ENCODE measurements at regions not wholly inside any gene's neighbourhood (a gene's known extent, or its start where the extent isn't known, plus 50 kb on each side); places are given as distances from the start of the nearest gene placed in this dataset.

DNA sequence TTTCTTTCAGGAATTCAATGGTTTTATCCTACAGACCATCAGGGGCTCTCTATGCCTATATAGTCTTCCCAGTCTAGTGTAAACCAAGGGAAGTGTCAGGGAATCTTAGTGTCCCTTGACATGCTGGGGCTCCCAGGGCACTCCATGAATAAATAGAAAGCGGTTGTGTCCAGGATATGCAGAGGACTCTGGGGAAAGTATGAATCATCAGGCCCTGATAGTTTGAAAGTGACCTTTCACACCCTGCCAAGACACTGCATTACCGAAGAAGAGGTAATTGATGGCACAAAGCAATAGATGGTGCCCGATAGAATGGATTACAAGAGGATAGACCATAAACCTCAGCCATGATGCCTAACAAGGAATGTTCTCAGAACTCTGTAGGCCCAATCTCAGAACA is 163.3 kb upstream of the DAPK1 start:
- H3K4me3 Mint-ChIP-seq: no peak overlapping the region
- WGBS (ENCODE audit: insufficient coverage): no CpG with 5 or more reads among the region's 3 CpGs
- Histone ChIP-seq H3K27me3 (replicated peaks in 1 of 2; ENCODE audit: control insufficient read depth in 2 of 2, extremely low read depth in 1 of 2, insufficient read depth in 2 of 2, low read length in 1 of 2) (peaks cover 2 to 23% of the 10 kb centered on the region in 2 experiments), H3K27ac (ENCODE audit: low read length) (no peak overlapping the region), H3K36me3 (ENCODE audit: control insufficient read depth in 2 of 2, extremely low read depth in 1 of 2, insufficient read depth in 1 of 2, low read length in 1 of 2) (no peaks in the 10 kb centered on the region), H3K4me3 (ENCODE audit: control insufficient read depth in 1 of 2, extremely low read depth in 1 of 2, low read length in 1 of 2) (no peak overlapping the region), H3K4me1 (ENCODE audit: control insufficient read depth in 1 of 2, extremely low read depth in 1 of 2, insufficient read depth in 2 of 2, low read length in 2 of 2) (peaks cover 2 to 7% of the 10 kb centered on the region in 2 experiments), H3K9me3 (peaks cover 2% of the 10 kb centered on the region)
- ChIA-PET POLR2A (no interaction called here), CTCF (interaction anchor here in 1 of 2 donors (0.7 kb wide), 1 partner anchor 377 kb away, joined by 5 read pairs; no protein-coding TSS in a partner anchor)
- H3K27ac Mint-ChIP-seq: no peak overlapping the region
- H3K27me3 Mint-ChIP-seq: peaks cover 24 to 30% of the 10 kb centered on the region in 2 donors
- H3K4me1 Mint-ChIP-seq: peaks cover 11 to 14% (median 13%) of the 10 kb centered on the region in 3 donors
- ATAC-seq (replicated peaks in 1 of 4) (no peak), DNase-seq (no peak)
- no peaks in the 10 kb centered on the region for H3K36me3 Mint-ChIP-seq
- H3K9me3 Mint-ChIP-seq: peaks cover 5 to 13% (median 8%) of the 10 kb centered on the region in 3 donors

DNA sequence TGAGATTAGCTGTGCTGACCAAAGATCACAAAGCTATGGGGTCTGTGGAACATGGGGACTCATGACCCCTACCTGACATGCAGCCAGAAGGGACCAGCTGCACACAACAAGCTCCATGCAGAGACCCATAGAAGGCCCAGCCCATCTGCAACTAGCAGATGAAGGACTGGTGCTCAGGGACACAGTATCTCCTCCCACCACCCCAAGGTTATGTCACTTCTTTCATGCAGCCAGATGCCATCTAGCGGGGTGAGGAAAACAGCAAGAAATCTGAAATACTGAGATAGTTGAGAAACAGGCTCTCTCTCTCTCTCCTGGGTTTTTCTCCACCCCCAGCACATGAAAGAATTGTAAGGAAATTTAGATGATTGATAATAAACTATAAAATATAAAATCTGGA is 161.3 kb upstream of the DAPK1 start:
- H3K27ac Mint-ChIP-seq: no peak overlapping the region

DNA sequence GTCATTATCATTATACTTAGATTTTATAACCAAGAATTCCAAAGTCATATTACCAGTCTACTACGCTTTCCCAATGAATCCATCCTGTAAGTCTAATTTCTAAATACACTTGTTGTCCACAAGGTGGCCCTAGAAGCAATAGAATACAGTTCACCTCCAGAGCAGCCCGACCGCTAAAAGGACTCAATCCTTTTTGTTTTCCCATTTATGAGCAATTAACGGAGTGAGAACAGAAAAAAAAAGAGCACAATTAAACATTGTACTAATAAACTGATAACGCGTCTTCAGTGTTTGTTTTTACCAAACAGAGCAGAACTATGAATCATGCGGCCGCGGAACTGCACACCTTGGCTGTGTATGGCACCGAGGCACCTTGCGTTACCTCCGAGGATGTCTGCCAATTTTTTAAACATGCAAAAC is 160.7 kb upstream of the DAPK1 start:
- Histone ChIP-seq H3K27me3 (replicated peaks in 1 of 2; ENCODE audit: control insufficient read depth in 2 of 2, extremely low read depth in 1 of 2, insufficient read depth in 2 of 2, low read length in 1 of 2) (peaks cover 2 to 26% of the 10 kb centered on the region in 2 experiments), H3K27ac (ENCODE audit: low read length) (no peak overlapping the region), H3K4me1 (ENCODE audit: control insufficient read depth in 1 of 2, extremely low read depth in 1 of 2, insufficient read depth in 2 of 2, low read length in 2 of 2) (peaks cover 2 to 7% of the 10 kb centered on the region in 2 experiments), H3K4me3 (ENCODE audit: control insufficient read depth in 1 of 2, extremely low read depth in 1 of 2, low read length in 1 of 2) (peak overlapping the region in 1 of 2 donors; percentile 52), H3K36me3 (ENCODE audit: control insufficient read depth in 2 of 2, extremely low read depth in 1 of 2, insufficient read depth in 1 of 2, low read length in 1 of 2) (no peaks in the 10 kb centered on the region), H3K9me3 (no peaks in the 10 kb centered on the region)
- H3K36me3 Mint-ChIP-seq: no peaks in the 10 kb centered on the region
- DNase-seq: peak in 3 of 35 experiments; percentile 0 to 47 (median 2)
- H3K27ac Mint-ChIP-seq: no peak overlapping the region
- POLR2A ChIA-PET: no interaction called here
- peaks cover 11 to 14% (median 13%) of the 10 kb centered on the region in 3 donors for H3K4me1 Mint-ChIP-seq
- ATAC-seq (replicated peaks in 1 of 4): peak in 1 of 4 experiments; percentile 29
- WGBS (ENCODE audit: insufficient coverage): 5% methylated on average over 4 of the region's 12 CpGs
- H3K4me3 Mint-ChIP-seq: peak overlapping the region; percentile 68 to 74 (median 72)
- peaks cover 34 to 40% of the 10 kb centered on the region in 2 donors for H3K27me3 Mint-ChIP-seq
- CTCF ChIA-PET: interaction anchor here in 1 of 2 donors (0.7 to 1.0 kb wide), 2 partner anchors 9 to 256 kb away, joined by 3 to 4 read pairs; no protein-coding TSS in a partner anchor
- H3K9me3 Mint-ChIP-seq: peaks cover 0 to under 1% (median 0%) of the 10 kb centered on the region in 3 donors

More for the DNA sequence above, 161.3 kb upstream of the DAPK1 start:
- CTCF ChIA-PET: no interaction called here
- Histone ChIP-seq H3K4me1 (ENCODE audit: control insufficient read depth in 1 of 2, extremely low read depth in 1 of 2, insufficient read depth in 2 of 2, low read length in 2 of 2) (peaks cover 2 to 7% of the 10 kb centered on the region in 2 experiments), H3K27me3 (replicated peaks in 1 of 2; ENCODE audit: control insufficient read depth in 2 of 2, extremely low read depth in 1 of 2, insufficient read depth in 2 of 2, low read length in 1 of 2) (peaks cover 2 to 26% of the 10 kb centered on the region in 2 experiments), H3K36me3 (ENCODE audit: control insufficient read depth in 2 of 2, extremely low read depth in 1 of 2, insufficient read depth in 1 of 2, low read length in 1 of 2) (no peaks in the 10 kb centered on the region), H3K9me3 (no peaks in the 10 kb centered on the region), H3K27ac (ENCODE audit: low read length) (no peak overlapping the region), H3K4me3 (ENCODE audit: control insufficient read depth in 1 of 2, extremely low read depth in 1 of 2, low read length in 1 of 2) (no peak overlapping the region)
- DNase-seq (no peak), ATAC-seq (replicated peaks in 1 of 4) (no peak)
- H3K4me1 Mint-ChIP-seq: peaks cover 11 to 14% (median 13%) of the 10 kb centered on the region in 3 donors
- POLR2A ChIA-PET: no interaction called here
- H3K9me3 Mint-ChIP-seq: peaks cover 0 to 5% (median 3%) of the 10 kb centered on the region in 3 donors
- WGBS (ENCODE audit: insufficient coverage): no CpG with 5 or more reads among the region's 1 CpG
- peaks cover 34 to 37% of the 10 kb centered on the region in 2 donors for H3K27me3 Mint-ChIP-seq
- H3K4me3 Mint-ChIP-seq: no peak overlapping the region
- no peaks in the 10 kb centered on the region for H3K36me3 Mint-ChIP-seq

DNA sequence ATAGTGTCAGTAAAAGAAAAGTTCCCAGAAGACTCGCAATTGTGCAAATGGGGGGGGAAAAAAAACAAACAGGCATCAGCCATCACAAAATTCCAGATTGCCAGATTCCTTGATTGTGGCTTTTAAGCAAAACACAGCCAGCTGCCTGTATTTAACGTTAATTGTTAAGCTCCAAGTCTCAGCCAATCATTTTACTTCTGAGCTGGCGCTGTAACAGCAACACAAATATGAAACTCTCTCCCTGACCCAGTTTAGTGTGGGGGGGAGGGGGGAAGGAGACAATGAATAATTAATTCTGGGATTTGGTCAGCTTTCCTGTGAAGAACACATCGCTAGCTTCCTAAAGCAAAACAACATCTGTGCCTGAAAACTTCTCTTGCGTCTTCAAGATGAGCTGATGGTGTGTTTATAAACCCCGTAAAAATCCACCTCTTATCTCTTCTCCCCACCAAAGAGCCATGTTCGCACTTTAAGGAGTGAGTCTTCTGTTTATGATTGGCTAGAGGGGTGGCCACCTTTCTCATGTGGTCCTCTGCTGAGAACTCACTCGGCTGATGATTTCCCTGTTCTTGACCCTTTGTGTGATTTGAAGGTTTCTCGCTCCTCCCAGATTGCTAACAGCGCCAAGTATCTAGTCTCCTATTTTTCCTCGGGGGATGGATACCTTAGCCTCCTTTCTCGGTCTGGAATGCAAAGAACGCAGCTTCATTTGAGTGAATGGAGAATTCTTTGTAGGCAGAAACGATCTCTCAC is 160.2 kb upstream of the DAPK1 start:
- Mint-ChIP-seq H3K27ac (no peak overlapping the region), H3K9me3 (no peaks in the 10 kb centered on the region), H3K36me3 (no peaks in the 10 kb centered on the region), H3K4me3 (peak overlapping the region; percentile 68 to 74 (median 72)), H3K27me3 (peaks cover 35 to 42% of the 10 kb centered on the region in 2 donors), H3K4me1 (peaks cover 11 to 14% (median 13%) of the 10 kb centered on the region in 3 donors)
- ChIA-PET POLR2A (no interaction called here), CTCF (interaction anchor here (0.5 to 1.0 kb wide), 5 partner anchors 8 to 1304 kb away, joined by 3 to 9 read pairs (median 3); no protein-coding TSS in a partner anchor)
- H3K36me3 ChIP-seq (ENCODE audit: control insufficient read depth in 2 of 2, extremely low read depth in 1 of 2, insufficient read depth in 1 of 2, low read length in 1 of 2): no peaks in the 10 kb centered on the region
- peak overlapping the region in 1 of 2 donors; percentile 52 for H3K4me3 ChIP-seq (ENCODE audit: control insufficient read depth in 1 of 2, extremely low read depth in 1 of 2, low read length in 1 of 2)
- no peak for DNase-seq
- H3K9me3 ChIP-seq: no peaks in the 10 kb centered on the region
- WGBS (ENCODE audit: insufficient coverage): 67% methylated on average over 1 of the region's 14 CpGs
- H3K4me1 ChIP-seq (ENCODE audit: control insufficient read depth in 1 of 2, extremely low read depth in 1 of 2, insufficient read depth in 2 of 2, low read length in 2 of 2): peaks cover 2 to 7% of the 10 kb centered on the region in 2 experiments
- no peak overlapping the region for H3K27ac ChIP-seq (ENCODE audit: low read length)
- peaks cover 2 to 26% of the 10 kb centered on the region in 2 experiments for H3K27me3 ChIP-seq (replicated peaks in 1 of 2; ENCODE audit: control insufficient read depth in 2 of 2, extremely low read depth in 1 of 2, insufficient read depth in 2 of 2, low read length in 1 of 2)
- no peak for ATAC-seq (replicated peaks in 1 of 4)

DNA sequence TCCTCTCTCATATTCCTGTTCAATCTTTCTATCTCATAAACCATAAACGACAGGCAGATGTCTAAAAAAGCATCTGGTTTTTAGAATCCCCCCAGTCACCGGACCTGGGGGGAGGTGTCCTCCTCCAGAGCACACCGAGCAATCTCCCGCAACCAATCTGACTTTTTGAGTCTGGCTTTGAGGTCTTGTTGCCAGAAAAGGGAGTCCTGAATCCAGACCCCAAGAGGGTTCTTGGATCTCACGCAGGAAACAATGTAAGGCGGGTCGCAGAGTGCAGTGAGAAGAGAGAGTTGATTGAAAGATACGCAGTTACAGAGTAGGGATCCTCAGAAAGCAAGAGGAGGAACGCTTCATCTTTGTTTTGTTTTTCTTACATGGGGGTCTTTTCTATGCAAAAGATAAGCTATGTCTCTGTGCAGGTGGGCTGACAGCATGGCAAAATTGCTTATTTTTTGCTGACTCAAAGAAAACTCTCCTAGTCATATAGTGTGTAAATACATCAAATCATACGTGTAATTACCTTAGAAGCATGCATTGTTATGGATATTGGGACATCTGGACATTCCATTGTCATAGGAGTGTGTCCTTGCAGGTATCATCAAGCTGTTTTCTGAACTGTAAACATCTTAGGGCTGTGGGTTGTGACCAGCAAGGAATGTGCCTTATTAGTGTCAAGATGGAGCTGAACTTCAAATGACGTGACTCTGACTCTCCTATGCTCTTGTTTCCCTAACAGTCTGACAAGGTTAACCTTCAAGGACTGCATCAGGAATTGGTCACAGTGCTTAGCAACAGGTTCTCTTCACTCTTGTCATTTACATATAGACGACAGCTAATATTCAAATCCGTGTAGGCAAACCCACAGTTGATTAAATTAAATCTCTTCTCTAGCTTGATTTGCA is 159.3 kb upstream of the DAPK1 start:
- Histone ChIP-seq H3K4me1 (ENCODE audit: control insufficient read depth in 1 of 2, extremely low read depth in 1 of 2, insufficient read depth in 2 of 2, low read length in 2 of 2) (peaks cover 2 to 7% of the 10 kb centered on the region in 2 experiments), H3K27ac (ENCODE audit: low read length) (no peak overlapping the region), H3K9me3 (no peaks in the 10 kb centered on the region), H3K4me3 (ENCODE audit: control insufficient read depth in 1 of 2, extremely low read depth in 1 of 2, low read length in 1 of 2) (no peak overlapping the region), H3K36me3 (ENCODE audit: control insufficient read depth in 2 of 2, extremely low read depth in 1 of 2, insufficient read depth in 1 of 2, low read length in 1 of 2) (no peaks in the 10 kb centered on the region), H3K27me3 (replicated peaks in 1 of 2; ENCODE audit: control insufficient read depth in 2 of 2, extremely low read depth in 1 of 2, insufficient read depth in 2 of 2, low read length in 1 of 2) (peaks cover 2 to 25% of the 10 kb centered on the region in 2 experiments)
- Mint-ChIP-seq H3K4me1 (peaks cover 11 to 14% (median 13%) of the 10 kb centered on the region in 3 donors), H3K4me3 (peak overlapping the region in 2 of 3 donors; percentile 40 to 74), H3K27me3 (peaks cover 38 to 42% of the 10 kb centered on the region in 2 donors), H3K36me3 (no peaks in the 10 kb centered on the region), H3K9me3 (no peaks in the 10 kb centered on the region), H3K27ac (no peak overlapping the region)
- no peak for ATAC-seq (replicated peaks in 1 of 4)
- WGBS (ENCODE audit: insufficient coverage): 96% methylated on average over 4 of the region's 13 CpGs
- DNase-seq: no peak
- ChIA-PET POLR2A (interaction anchor here in 1 of 2 donors (0.5 kb wide), 1 partner anchor 15 kb away, joined by 5 read pairs; no protein-coding TSS in a partner anchor), CTCF (interaction anchor here (0.5 to 1.0 kb wide), 4 partner anchors 51 to 1305 kb away, joined by 3 to 9 read pairs (median 4); no protein-coding TSS in a partner anchor)

DNA sequence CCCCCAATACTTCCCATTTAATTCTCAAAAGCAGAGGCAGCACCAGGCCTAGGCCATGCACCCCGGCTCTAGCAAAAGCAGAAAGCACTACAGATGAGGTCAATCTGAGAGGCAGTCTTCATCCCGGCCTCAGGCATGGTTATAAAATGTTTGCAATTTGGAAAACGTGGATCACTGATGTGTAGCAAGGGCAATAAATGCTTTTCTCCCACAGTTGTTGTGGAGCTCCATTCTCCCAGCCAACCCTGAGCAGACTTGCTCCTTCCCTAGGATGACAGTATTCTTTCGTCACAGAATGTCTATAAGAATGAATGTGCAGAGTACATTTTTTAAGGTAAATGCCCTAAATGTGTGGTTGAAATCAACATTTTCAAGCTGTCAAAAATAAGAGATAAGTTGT is 157.3 kb upstream of the DAPK1 start:
- H3K4me3 ChIP-seq (ENCODE audit: control insufficient read depth in 1 of 2, extremely low read depth in 1 of 2, low read length in 1 of 2): no peak overlapping the region
- Mint-ChIP-seq H3K36me3 (no peaks in the 10 kb centered on the region), H3K27me3 (peaks cover 37 to 38% of the 10 kb centered on the region in 2 donors), H3K4me1 (peaks cover 11 to 14% (median 13%) of the 10 kb centered on the region in 3 donors), H3K27ac (no peak overlapping the region), H3K9me3 (no peaks in the 10 kb centered on the region), H3K4me3 (no peak overlapping the region)
- no peaks in the 10 kb centered on the region for H3K36me3 ChIP-seq (ENCODE audit: control insufficient read depth in 2 of 2, extremely low read depth in 1 of 2, insufficient read depth in 1 of 2, low read length in 1 of 2)
- ChIA-PET CTCF (interaction anchor here in 1 of 2 donors (0.6 kb wide), 1 partner anchor 1895 kb away, joined by 3 read pairs; no protein-coding TSS in a partner anchor), POLR2A (no interaction called here)
- H3K4me1 ChIP-seq (ENCODE audit: control insufficient read depth in 1 of 2, extremely low read depth in 1 of 2, insufficient read depth in 2 of 2, low read length in 2 of 2): peaks cover 2 to 7% of the 10 kb centered on the region in 2 experiments
- whole genome bisulfite sequencing (ENCODE audit: insufficient coverage): 80% methylated on average over 1 of the region's 4 CpGs
- H3K27ac ChIP-seq (ENCODE audit: low read length): no peak overlapping the region
- DNase-seq (no peak), ATAC-seq (replicated peaks in 1 of 4) (no peak)
- no peaks in the 10 kb centered on the region for H3K9me3 ChIP-seq
- peaks cover 2 to 30% of the 10 kb centered on the region in 2 experiments for H3K27me3 ChIP-seq (replicated peaks in 1 of 2; ENCODE audit: control insufficient read depth in 2 of 2, extremely low read depth in 1 of 2, insufficient read depth in 2 of 2, low read length in 1 of 2)

Data from T-cell (primary cell).